Epidermal melanocyte (primary cell): ENCODE measurements at regions not wholly inside any gene's neighbourhood (a gene's known extent, or its start where the extent isn't known, plus 50 kb on each side); places are given as distances from the start of the nearest gene placed in this dataset.

Source experiments
- DNase-seq: peaks from one replicate; pipeline ENCODE4 v3.0.0; 2011; ENCODE audit warnings: low spot score; ENCODE audit not compliant: insufficient read length

DNA sequence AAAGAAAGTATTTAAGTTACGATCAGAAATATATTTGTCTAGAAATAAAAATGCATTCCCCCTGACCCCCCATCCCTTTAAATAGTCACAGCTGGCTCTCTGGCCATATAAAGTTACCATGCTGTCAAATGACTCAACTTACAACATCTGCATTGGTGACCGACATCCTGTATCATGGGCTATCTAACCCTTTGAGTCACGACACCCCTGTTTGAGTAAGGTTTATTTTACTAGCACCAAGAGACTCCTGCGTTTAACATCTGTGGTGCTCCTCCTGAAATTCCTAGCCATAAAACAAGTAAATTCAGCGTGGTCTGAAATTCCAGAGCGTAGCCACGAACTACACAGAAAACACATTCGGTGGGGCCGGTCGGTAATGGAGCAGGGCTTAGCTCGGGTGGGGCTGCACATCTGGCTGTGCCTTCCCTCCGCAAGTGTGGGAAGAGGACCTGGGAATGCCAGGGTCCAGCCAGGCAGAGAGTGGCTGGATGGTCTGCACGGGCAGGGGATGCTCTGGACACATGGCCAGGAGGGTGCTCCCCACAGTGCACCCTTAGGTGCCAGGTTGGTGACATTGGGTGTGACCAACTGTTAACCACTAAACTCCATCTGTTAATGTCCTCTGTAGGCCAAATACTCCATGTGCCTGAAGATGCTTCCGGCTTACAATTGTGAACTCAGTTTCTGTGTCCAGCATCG lies 53.0 kb upstream of the CLDN14 start:
- DNase-seq: no peak

DNA sequence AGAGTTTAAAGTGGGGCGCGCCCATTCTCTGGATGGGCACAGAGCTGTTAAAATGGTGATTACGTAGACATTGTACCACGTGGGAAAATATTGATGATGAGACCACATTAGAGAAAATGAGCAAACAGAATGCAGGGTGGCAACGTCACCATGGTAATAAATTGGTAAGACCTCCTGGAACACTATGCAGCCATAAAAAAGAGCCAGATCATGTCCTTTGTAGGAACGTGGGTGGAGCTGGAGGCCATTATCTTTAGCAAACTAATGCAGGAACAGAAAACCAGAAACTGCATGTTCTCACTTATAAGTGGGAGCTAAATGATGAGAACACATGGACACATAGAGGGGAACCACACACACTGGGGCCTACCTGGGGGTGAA lies 53.5 kb upstream of the CLDN14 start:
- DNase-seq: no peak

DNA sequence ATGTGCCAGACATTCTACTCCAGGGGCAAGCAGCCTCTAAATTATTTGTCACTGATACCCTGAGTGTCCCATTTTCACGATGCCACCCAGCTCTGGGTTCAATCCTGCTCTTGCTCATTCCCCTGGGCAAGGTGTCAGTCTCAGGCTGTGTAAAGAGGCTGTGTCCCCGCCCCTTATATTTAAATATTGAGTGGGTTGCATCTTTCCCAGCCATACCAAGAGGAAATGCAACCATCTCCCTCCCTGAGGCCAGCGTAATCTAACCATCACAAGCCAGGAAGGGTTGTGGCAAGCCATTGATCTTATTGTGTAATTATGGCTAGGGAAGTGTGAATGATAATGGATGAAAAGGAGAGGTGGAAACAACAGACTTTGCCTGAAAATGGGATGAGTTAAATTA lies 54.7 kb upstream of the CLDN14 start:
- DNase-seq: no peak

DNA sequence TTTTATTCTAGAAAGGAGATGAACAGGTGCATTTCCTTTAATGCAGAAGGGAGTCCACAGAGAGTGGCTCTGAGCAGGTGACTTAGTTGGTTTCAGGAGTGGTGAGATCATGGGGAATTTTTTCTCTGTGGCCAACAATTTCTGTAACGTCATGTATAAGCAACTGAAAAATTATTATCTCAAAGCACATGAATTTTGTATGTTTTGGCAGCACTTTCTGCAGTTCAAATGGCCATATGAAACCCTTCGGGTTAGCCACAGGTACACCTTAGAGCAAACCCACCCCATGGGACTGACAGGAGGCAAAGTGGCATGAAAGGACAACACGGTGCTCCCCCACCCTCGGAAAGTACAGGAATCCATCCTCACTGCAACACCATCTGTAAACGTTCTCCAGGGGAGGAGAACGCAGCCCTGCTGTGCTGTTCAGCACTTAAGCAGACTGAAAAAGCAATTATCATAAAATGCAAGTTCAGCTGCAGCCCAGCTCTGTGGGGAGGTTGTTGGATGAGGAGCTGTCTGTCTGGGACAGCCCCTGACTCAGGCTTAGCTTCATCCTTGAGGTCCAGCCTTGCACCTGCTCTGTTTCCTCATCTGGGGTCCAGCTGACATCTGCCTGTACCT lies 55.8 kb upstream of the CLDN14 start:
- no peak for DNase-seq

DNA sequence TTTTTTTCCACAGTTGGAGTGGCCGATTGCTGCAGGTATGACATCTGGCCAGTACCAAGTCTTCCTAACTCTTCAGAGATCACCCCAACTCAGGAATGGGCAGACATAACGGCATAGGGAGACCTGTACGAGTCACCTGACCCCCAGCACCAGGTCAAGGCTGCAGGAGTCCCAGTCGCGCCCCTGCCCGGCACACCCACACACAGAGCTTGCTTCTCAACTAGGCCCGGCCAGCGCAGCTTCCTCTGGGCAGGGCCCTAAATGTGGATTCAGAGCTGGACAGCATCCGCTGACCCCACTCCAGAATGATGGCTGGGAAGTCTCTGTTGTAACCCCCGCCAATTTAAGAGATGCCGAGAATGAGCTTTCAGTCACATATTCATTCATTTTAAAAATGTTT lies 58.8 kb upstream of the CLDN14 start:
- no peak for DNase-seq

DNA sequence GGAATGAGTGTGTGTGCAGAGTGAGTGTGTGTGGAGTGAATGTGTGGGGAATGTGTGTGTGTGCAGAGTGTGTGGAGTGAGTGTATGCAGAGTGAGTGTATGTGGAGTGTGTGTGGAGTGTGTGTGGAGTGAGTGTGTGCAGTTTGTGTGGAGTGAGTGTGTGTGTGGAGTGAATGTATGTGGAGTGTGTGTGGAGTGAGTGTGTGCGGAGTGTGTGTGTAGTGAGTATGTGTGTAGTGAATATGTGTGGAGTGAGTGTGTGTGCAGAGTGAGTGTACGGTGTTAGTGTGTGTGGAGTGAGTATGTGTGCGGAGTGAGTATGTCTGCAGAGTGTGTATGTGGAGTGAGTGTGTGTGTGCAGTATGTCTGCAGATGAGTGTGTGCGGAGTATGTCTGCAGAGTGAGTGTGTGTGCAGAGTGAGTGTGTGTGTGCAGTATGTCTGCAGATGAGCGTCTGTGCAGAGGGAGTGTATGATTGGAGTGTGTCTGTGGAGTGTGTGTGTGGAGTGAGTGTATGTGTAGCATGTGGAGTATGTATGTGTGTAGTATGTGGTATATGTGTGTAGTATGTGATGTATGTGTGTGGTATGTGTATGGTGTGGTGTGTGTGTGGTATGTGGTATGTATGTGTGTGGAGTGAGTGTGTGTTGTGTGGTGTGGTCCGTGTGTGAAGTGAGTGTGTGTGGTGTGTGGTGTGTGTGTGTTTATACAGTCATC lies 59.7 kb upstream of the CLDN14 start:
- no peak for DNase-seq

DNA sequence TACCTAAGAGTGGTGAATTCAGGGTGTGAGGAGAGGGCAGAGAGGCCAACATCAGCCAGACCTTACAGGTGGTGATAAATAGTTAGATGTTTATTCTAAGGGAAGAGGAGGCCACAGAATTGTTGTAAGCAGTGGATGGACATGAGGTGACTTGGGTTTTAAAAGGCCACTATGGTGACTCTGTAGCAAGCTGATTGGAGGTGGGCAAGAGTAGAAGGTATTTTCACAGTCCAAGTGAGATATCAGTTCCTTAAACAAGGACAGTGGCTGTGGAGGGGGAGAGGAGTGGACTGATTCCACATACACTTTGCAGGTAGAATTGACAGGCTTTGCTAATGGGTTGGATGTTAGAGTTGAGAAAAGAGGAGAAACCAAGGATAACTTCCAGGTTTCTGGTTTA lies 60.8 kb upstream of the CLDN14 start:
- no peak for DNase-seq

DNA sequence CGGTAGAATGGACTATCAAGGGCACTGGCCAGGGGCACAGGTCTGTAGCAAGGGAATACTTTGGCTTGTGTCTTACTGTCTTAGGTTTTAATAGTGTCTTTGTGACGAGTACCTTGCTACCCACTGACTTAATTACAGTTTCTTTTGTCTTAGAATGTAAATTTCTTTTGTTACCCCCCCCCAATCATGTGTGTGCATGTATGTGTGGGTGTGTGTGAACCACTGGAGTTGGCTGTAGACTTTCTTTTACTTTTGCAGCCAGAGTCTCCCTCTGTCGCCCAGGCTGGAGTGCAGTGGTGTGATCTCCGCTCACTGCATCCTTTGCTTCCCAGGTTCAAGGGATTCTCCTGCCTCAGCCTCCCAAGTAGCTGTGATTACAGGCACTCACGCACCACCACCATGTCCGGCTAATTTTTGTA lies 61.8 kb upstream of the CLDN14 start:
- no peak for DNase-seq

DNA sequence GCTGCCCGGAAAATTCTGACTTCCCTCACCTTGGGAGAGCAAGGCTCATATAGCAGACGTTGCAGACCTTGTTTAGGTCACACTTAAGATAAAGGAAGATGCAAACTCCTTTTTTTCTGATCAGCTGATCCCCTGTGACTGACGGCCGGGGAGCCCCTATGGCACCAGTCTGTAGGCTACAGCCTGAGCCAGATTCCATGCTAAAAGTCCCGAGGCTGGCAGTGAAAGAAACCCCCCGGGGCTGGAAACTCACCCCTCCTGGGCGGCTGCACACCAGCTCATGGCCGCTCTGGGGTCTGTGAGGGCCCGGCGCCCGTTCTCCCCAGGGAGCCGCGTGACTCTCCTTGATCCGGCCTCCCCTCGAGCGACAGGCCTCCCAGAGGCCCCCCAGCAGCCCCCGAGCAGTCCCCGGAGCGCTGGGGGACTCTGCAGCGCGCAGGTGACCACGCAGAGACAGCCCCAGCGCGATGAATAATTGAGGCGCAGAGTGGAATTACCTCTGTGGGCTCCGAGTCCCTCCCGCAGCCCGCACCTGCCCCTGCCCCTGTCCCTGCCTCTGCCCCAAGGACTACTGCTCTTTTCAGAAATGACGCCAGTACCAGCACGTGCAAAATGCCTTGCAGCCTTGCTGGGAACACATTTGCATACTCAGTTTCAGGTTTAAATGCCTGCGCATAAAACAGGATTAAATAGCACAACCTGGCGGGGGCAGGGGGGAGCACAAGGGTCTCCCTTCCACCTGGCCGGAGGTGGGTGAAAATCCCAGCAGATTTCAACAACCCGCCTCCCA lies 62.6 kb upstream of the CLDN14 start:
- DNase-seq: no peak

DNA sequence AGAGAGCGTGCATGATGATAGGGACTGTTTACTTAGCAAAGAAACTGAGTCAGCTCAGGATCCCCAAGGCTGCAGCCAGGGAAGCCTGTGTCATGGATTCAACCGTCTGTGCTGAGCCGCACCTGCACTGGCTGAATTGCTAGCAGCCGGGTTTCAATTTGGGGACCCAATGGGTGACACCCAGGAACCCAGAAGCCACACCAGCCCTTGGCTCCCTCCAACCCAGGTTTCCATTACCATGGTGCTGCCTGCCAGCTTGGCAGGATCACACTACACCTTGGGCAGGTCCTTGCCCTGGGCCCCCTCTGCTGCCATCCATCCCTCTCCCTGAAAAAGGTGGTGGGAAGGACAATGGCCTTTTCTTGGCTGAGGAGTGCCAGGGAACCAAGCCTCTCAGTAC lies 64.0 kb upstream of the CLDN14 start:
- DNase-seq: no peak

DNA sequence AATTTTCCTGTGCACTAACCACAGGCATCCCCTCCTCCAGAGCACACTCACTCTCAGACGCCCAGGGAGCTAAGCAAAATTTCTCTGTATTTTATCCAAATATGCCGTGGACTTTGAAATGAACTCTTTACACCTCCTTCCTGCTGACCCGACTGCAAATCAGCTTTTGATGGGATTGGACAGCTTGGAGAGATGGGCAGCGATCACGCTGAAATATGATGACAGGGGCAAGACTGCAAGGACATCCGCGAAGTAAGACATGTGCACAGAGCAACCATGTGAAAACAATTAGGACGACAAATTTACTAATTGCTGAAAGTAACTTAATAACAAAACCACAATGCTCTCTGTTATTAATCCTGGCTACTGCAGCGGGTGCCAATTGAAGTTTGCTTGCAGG lies 64.6 kb upstream of the CLDN14 start:
- DNase-seq: no peak

DNA sequence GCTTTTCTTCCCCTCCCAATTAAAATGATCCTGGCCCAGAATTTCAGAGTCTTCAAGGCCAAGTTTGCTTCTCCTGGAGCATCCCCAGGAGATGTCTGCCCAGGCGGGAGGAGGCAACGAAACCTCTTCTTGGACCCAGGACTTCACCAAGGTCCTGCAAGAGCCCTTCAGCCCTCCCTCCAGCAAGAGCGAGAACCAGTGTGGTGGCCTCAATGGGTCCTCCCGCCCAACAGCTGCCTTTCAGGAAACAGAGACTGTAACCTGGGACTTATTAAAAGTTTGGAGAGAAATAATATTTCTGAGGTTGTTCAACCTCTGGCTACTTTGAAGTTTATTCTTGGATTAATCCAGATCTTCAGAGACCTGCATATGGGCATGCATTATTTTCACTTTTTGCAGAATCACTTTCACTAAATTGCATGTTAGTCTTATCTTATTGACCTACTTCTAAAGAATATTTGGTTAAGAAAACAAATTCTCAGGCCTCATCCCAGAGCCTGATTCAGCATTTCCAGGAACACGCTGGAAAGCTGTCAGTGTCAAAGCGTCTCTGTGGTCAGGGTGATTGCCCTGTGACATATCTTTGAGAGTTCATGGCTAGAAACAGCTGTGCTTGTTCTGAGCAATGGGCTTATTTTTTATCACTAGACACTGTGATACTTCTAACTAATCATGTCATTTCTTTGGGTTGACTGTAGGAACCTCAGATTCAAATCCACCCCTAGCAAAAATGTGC lies 66.0 kb upstream of the CLDN14 start:
- no peak for DNase-seq

DNA sequence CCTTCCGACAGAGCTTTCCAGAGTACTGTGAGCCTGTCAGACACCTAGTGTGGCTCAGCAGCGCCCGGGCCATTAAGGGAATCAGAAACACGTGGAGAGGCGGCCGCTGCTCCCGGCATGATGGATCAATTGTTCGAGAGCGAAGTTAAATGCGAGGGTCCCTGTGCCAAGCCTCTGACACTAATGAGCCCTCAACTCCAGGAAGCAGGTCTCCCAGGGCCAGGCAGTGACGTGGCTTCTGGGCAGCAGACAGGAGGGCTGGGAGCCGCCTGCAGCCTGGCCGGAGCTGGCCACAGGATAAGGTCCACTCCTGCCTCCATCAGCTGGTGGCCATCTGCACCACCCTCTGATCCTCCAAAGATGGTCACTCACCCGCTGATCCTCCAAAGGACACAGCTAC lies 67.5 kb upstream of the CLDN14 start:
- DNase-seq: no peak

DNA sequence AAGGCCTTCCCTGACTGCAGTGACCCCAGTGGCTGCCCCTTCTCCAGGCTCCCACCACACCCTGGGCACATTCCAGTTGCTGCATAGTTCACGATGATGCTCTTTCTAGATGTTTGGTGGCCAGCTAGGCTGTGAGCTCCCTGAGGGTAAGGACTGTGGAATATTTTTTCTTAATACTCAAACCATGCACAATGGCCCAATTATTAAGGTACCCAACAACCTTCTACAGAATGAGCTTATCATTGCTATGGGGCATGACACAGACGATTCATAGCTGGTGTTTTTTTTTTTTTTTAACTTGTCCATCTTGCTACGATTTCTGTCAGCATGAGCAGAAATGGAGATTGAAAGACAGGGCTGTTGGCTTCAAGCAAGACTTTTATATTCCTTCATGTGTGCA lies 68.9 kb upstream of the CLDN14 start:
- no peak for DNase-seq

DNA sequence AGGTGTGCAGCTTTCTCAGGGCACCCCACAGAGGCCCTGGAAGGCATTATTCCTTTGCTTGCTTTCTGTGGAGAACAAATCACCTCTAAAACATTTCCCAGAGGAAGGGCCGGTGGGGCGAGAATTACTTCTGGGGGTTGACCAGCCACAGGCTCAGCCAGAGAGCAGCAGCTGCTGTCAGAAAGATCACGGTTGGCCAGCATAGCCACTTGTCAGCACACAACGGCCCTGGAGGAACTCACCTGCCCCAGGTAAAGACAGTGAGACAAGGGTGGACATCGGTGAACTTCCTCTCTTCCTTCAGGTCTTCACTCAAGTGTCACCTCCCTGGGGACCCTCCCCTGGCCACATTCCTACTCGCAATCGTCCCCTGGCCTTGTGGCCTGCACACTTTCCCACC lies 69.5 kb upstream of the CLDN14 start:
- DNase-seq: no peak

DNA sequence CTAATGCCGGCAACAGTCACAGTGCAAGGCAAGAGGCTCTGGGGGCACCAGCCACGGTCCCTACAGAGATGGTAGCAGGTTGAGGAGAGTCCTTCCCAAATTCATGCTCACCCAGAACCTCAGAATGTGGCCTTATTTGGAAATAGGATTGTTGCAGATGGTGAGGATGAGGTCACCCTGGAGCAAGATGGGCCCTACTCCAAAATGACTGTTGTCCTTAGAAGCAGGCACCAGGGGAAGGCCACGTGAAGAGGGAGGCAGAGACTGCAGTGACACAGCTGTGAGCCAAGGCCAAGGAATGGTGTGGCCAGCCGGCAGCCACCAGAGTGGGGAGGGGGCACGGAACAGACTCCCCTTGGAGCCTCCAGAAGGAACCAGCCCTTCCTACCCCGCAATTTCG lies 70.8 kb upstream of the CLDN14 start:
- DNase-seq: no peak

DNA sequence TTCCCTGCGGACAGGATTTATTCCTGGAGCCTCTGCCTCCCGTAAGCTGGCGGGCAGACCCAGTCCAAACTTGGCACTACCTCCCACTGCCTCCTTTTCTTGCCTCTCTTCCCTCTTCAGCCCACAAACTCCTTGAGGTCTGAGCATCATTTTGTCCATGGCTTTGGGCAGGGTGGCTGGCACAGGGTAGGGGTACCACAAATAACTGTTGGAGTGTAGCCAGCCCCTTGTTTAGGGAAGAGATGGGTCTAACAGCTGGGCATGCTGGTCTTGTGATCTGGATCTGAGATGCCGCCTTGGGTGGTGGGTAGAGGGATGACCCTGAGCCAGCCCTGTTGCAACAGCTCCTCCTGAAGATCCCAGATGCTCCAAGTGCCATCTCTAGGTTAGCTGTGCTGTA lies 71.4 kb upstream of the CLDN14 start:
- no peak for DNase-seq

DNA sequence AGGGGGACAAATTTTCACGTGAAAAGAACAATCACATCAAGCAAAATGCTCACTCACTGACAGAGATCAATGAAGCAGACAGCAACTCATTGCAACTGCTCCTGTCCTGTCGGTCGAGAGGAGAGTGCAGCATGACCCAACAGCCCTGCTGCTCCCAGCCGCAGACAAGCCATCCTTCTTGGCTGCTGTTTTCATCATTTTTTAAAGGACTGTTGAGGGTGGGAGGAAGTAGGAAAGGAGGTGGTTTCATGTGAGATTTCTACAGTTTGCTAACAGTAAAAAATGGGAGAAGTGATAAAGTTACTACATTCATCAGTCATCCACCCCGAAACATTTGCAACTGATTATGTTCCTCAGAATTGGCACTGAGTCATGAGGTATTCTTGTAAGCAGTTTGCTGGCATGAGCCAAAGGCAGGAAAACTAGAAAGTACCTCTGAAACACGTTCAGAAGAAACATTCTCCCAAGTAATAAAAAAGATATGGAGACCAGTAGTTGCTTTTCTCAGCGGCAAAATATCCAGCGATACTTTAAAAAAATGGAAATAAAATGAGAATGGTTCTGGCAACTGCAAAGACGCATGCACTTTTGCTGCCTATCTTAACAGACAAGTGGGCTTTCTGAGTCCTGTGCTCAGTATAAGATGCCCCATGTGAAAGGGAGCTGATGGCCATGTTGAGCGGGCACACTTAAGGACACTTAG lies 72.0 kb upstream of the CLDN14 start:
- DNase-seq: no peak

DNA sequence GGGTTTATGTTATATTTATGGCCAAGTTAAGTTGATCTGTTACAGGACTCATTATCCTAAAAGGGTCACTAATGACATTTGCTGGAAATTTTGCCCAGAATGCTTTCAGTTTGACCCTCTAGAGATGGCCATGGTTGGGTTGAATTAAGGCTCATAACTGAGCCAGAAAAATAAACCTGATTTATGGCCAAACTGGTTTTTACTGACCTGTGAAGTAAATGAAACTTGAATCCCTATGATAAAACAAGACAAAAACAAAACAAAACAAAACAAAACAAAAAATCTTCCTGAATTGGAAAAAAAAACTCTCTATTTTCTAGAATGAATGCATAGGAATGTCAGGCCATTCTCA lies 72.5 kb upstream of the CLDN14 start:
- DNase-seq: no peak

DNA sequence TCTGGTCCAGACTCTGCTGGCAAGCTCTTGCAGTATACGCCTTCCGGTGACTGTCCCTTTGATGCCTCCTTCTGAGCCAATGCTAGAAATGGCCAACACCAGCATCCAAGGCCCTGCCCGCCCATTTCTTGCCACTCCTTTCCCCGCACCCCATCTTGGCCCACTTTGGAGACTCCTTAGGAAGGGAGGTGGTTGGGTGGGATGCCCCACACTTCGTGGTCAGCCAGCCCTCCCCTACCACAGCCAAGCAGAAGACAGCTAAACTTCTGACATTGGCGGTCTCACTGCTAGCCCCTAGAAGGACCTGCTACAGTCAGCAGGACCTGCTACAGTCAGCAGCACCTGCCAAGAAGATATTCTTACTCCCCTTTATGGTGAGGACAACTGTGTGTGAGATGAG lies 73.5 kb upstream of the CLDN14 start:
- DNase-seq: no peak
